Sigmoid colon (tissue), 4 donors: ENCODE measurements at regions not wholly inside any gene's neighbourhood (a gene's known extent, or its start where the extent isn't known, plus 50 kb on each side); places are given as distances from the start of the nearest gene placed in this dataset.

Source experiments
- EP300 ChIP-seq, 4 donors: sonication (generic); formaldehyde crosslinking; IDR thresholded peaks; one replicate each; pipeline ENCODE4 v1.6.1; 2017; ENCODE audit warnings: antibody characterized with exemption in 4 of 4
- POLR2A ChIP-seq, 2 donors: fragments of 450-650 bp; IDR thresholded peaks; one replicate each; pipeline ENCODE4 v1.6.1; 2016; ENCODE audit warnings: antibody characterized with exemption in 2 of 2, mild to moderate bottlenecking in 2 of 2, moderate library complexity in 2 of 2
- TF ChIP-seq, protein P1 (sequence below), 4 experiments: fragments of 450-650 bp in 3 of 4; fragments of 200-600 bp in 1 of 4; IDR thresholded peaks; one replicate each; pipeline ENCODE4 v1.5.1; 2016 to 2019; ENCODE audit warnings: antibody characterized with exemption in 4 of 4, mild to moderate bottlenecking in 3 of 4, moderate library complexity in 2 of 4

DNA sequence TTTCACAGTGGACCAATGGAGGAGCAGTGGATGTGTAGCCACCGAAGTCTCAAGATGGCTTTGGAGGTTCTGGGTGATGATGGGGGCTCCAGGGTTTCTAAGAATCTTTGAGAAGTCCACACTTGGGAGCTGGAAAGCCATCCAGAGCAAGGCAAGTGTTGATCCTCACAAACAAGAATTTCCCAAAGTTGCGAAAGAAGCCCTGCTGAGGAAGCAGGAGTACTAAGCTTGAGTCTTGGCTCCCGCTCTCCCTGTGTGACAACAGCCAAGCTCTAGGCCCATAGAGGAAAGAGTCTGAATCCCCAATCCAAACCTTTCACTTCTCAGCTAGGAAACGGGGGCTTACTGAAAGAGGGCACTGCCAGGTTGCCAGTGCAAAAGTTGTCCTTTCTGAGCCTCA is 106.0 kb downstream of the EDN3 start:
- TF ChIP-seq, protein P1, sequence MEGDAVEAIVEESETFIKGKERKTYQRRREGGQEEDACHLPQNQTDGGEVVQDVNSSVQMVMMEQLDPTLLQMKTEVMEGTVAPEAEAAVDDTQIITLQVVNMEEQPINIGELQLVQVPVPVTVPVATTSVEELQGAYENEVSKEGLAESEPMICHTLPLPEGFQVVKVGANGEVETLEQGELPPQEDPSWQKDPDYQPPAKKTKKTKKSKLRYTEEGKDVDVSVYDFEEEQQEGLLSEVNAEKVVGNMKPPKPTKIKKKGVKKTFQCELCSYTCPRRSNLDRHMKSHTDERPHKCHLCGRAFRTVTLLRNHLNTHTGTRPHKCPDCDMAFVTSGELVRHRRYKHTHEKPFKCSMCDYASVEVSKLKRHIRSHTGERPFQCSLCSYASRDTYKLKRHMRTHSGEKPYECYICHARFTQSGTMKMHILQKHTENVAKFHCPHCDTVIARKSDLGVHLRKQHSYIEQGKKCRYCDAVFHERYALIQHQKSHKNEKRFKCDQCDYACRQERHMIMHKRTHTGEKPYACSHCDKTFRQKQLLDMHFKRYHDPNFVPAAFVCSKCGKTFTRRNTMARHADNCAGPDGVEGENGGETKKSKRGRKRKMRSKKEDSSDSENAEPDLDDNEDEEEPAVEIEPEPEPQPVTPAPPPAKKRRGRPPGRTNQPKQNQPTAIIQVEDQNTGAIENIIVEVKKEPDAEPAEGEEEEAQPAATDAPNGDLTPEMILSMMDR (IDR thresholded peaks at IDR 0.05) = no peak
- no peak for TF ChIP-seq POLR2A (IDR thresholded peaks at IDR 0.05)
- no peak for TF ChIP-seq EP300 (IDR thresholded peaks at IDR 0.05)
